Daoy (cell line): ENCODE measurements at regions not wholly inside any gene's neighbourhood (a gene's known extent, or its start where the extent isn't known, plus 50 kb on each side); places are given as distances from the start of the nearest gene placed in this dataset.
A peak's percentile ranks its signal among the peaks of the same experiment; 100 is the strongest.

Experiments
- DNase-seq: peaks from one replicate; pipeline ENCODE4 v3.0.0-alpha.2; 2015; ENCODE audit warnings: low read depth

DNA sequence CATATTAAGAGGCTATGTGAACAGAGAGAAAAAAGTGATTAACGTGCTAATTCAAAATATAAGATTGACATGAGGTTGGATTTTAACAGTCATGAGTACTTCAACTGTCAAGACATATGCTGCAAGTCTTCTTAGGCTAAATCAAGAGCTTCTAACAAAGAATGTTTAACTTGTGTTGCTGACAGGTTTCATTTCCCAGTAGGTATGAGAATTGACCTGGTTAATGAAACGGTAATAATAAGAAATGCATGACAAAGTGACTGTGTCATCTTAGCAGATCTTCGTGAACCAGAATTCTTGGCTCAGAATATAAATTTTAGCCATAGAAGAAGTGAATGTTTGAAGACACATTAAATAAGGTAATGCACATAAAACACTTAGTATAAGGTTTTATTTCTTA, 132.6 kb upstream of the PTGFR start:
- DNase-seq, result no peak

GRCh38 chr1:78359666-78360065, 131.1 kb upstream of the PTGFR start:
- DNase-seq, result no peak

- no peak for DNase-seq
Observed at GRCh38 chr1:78360584-78360983, 130.2 kb upstream of the PTGFR start.

DNA sequence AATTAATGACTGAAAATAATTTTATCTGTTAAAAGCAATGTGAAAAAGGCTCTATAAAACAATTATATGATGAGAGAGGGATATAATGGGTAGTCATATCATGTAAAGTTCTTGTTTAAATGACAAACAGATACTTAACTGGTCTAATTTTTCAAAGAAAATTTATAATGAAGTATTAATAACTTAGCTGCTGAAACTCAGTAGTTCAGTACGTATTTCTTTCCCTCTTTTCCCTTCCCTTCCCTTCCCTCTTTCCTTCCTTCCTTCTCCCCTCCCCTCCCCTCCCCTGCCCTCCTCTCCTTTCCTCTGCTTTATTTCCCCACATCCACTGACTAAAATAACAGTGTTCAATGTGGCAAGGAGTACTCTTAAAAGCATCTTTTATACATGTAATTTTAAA, 123.1 kb upstream of the PTGFR start:
- DNase-seq, result no peak

GRCh38 chr1:78369546-78369945, 121.2 kb upstream of the PTGFR start:
- DNase-seq, result no peak

DNA sequence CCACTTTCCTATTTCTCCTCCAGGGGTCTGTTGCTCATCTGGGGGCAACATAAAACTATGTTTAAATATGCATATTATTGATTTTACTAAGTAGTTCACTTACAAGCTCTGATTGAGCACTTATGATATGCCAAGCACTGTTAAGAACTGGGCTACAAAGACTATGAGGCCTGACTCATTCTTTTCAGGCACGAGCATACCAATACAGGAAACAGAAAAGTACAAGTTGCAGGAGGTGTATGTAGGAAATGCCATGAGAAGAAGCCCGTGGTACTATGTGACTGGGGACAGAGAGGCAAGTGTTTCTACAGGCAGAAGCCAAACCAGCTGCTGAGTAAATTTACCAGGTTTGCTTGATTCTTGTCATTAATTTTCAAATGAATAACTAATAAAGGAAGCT, 120.4 kb upstream of the PTGFR start:
- DNase-seq, result peak; percentile 52

GRCh38 chr1:78370779-78371482, 119.8 kb upstream of the PTGFR start:
- peak; percentile 58 for DNase-seq

GRCh38 chr1:78373676-78374075, 117.1 kb upstream of the PTGFR start:
- DNase-seq, result no peak

DNA sequence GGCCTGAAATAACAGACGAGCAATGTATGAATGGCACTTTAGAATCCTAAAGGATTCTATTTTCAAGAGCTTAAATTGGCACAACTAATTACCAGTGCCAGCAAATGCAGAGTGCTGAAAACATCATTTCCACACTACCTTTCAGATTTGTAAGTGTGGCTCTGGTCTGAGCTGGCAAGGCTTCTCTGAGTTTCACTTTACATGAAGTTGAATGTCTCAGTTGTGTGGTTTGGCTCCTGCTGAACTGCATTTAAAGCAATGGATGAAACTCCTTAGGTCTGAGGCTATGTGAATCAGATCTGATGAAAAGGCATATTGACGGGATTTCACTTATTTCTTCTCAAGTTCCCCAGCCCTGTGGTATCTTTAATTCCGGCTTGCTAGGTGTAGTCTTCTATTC, 114.8 kb upstream of the PTGFR start:
- DNase-seq, result peak; percentile 13

GRCh38 chr1:78377356-78377928, 113.3 kb upstream of the PTGFR start:
- no peak for DNase-seq

GRCh38 chr1:78383923-78384322, 106.9 kb upstream of the PTGFR start:
- DNase-seq, result no peak

- DNase-seq, result no peak
Observed at GRCh38 chr1:78385744-78386462, 104.9 kb upstream of the PTGFR start.

DNA sequence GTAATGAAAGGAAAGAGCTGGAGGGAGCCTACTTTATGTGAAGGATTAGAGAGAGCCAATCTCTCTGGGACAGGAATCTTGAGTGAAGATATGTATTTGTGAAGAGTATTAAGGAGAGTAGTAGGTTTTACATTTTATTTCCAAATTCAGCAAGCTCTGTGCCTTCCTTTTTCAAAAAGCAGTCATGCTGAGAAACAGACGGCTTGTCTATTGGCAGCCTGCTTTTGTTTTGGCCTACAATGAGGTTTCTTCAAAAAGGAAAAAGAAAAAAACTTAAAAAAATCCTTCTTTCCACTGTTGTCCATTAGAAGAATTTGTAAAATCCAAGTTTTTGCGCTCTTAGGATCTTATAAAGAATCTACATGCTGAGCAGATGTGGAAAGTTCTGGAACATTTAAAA, 103.6 kb upstream of the PTGFR start:
- no peak for DNase-seq

- DNase-seq, result no peak
Observed at GRCh38 chr1:78387871-78388270, 102.9 kb upstream of the PTGFR start.

GRCh38 chr1:78388275-78388674, 102.5 kb upstream of the PTGFR start:
- no peak for DNase-seq

GRCh38 chr1:78401148-78401547, 89.6 kb upstream of the PTGFR start:
- no peak for DNase-seq

DNA sequence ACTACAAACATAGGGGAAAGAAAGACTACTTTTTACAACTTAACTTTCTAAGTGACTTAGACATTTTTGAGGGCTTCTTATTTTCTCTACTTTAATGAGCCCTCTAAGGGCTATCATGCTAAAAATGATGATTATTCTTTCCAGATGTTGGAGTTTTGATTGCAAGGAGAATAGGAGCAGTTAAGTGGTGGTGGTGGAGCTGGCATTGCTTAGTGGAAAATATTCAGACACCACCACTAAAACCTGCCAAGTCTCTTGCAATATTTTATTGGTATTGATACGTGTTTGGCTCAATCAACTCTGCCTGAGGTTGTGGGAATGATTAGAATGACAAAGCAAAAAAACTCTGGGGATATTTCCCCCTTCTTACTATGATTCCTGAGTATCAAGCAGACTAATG, 82.6 kb upstream of the PTGFR start:
- DNase-seq, result no peak

- DNase-seq, result peak; percentile 19
Observed at GRCh38 chr1:78408810-78409209, 82.0 kb upstream of the PTGFR start.

GRCh38 chr1:78410643-78411042, 80.1 kb upstream of the PTGFR start:
- no peak for DNase-seq

- DNase-seq, result no peak
Observed at GRCh38 chr1:78411707-78412106, 79.1 kb upstream of the PTGFR start.

GRCh38 chr1:78415165-78415564, 75.6 kb upstream of the PTGFR start:
- no peak for DNase-seq

DNA sequence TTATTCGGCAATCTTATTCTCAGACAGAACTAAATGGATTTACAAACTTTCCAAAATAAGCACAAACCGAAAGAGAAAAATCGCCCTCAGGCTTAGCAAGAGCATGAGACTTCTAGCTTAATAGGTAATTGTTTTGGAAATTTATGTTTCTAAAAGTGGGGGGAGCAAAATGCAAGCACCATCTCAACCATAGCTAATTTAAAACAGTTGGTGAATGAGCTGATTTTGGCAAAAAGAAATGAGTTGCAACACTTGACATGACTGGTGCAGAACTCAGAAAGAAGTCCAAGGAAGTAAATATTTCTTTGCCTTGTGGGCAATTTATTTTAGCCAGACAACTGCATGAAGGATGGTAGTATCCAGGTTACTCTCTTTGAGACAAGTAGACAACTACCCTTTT, 71.5 kb upstream of the PTGFR start:
- peak; percentile 56 for DNase-seq

DNA sequence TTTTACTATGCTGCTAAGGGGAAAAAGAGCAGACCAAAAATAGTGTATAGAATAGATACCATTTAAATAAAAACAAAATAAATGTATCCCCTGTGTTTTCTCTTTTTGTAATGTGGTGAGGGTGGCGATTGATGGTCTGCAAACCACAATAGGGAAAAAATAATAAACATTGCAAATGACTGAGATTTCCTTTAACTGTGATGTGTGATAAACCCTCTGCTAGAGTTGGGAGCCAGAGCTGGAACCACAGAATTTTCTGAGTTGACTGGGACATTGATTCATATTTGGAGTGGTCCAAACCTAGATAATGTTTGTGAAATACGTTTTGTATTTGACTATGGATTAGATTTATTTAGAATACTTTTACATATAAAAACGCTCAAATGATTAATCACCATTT, 70.6 kb upstream of the PTGFR start:
- peak; percentile 49 for DNase-seq
